ENCODE measurements at regions not wholly inside any gene's neighbourhood (a gene's known extent, or its start where the extent isn't known, plus 50 kb on each side); places are given as distances from the start of the nearest gene placed in this dataset.

DNA sequence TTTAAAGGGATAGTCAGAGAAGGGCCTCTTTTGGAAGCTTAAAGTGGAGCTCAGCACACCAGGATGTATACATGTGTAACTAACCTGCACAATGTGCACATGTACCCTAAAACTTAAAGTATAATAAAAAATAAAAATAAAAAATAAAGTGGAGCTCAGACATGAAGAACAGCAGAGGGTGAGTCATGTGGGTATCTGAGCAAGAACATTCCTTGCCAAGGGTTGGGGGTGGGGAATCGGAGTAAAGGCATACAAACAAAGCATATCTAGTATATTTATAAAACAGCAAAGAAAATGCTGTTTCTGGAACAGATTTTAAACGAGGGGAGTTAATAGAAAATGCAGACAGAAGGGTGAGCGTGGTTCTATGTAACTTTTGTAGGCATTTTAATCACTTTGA lies 562.6 kb upstream of the ANO3 start:
- Histone ChIP-seq H3K4me2 (no peak overlapping the region), H2AFZ (ENCODE audit: low read depth) (no peak overlapping the region)

DNA sequence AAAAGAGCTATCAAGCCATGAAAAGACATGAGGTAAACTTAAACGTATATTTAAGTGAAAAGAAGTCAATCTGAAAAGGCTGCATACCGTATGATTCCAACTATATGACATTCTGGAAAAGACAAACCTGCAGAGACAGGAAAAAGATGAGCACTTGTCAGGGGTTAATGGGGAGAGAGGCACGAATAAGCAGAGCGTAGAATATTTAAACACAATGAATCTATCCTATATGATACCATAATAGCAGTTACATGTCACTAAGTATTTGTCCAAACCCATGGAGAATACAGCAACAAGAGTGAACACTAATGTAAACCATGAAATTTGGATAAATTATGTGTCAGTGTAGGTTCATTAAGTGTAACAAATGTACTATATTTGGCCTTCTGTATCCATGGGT lies 560.3 kb upstream of the ANO3 start:
- Histone ChIP-seq H2AFZ (ENCODE audit: low read depth) (no peak overlapping the region), H3K4me2 (no peak overlapping the region), H4K20me1 (ENCODE audit: insufficient read depth) (no peaks in the 10 kb centered on the region), H3K36me3 (ENCODE audit: insufficient read depth) (no peaks in the 10 kb centered on the region), H3K9ac (no peak overlapping the region), H3K27ac (no peak overlapping the region), H3K27me3 (ENCODE audit: insufficient read depth, low read depth) (no peaks in the 10 kb centered on the region), H3K4me3 (IDR thresholded peaks at IDR 0.05; ENCODE audit: insufficient read depth, low read depth, low read length) (no peak overlapping the region), H3K4me1 (ENCODE audit: low read depth, poor library complexity, severe bottlenecking) (peaks cover 24% of the 10 kb centered on the region), H3K79me2 (ENCODE audit: insufficient read depth, low read depth) (no peaks in the 10 kb centered on the region)
- TF ChIP-seq, protein P1, sequence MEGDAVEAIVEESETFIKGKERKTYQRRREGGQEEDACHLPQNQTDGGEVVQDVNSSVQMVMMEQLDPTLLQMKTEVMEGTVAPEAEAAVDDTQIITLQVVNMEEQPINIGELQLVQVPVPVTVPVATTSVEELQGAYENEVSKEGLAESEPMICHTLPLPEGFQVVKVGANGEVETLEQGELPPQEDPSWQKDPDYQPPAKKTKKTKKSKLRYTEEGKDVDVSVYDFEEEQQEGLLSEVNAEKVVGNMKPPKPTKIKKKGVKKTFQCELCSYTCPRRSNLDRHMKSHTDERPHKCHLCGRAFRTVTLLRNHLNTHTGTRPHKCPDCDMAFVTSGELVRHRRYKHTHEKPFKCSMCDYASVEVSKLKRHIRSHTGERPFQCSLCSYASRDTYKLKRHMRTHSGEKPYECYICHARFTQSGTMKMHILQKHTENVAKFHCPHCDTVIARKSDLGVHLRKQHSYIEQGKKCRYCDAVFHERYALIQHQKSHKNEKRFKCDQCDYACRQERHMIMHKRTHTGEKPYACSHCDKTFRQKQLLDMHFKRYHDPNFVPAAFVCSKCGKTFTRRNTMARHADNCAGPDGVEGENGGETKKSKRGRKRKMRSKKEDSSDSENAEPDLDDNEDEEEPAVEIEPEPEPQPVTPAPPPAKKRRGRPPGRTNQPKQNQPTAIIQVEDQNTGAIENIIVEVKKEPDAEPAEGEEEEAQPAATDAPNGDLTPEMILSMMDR (conservative IDR thresholded peaks at IDR 0.05; ENCODE audit: low read depth, low read length): no peak

More for the DNA sequence above, 562.6 kb upstream of the ANO3 start:
- H3K27me3 ChIP-seq (ENCODE audit: insufficient read depth, low read depth): no peaks in the 10 kb centered on the region
- H3K9ac ChIP-seq: no peak overlapping the region
- no peaks in the 10 kb centered on the region for H3K36me3 ChIP-seq (ENCODE audit: insufficient read depth)
- peaks cover 37% of the 10 kb centered on the region for H3K4me1 ChIP-seq (ENCODE audit: low read depth, poor library complexity, severe bottlenecking)
- no peaks in the 10 kb centered on the region for H3K79me2 ChIP-seq (ENCODE audit: insufficient read depth, low read depth)
- no peak overlapping the region for H3K27ac ChIP-seq
- no peak overlapping the region for H3K4me3 ChIP-seq (IDR thresholded peaks at IDR 0.05; ENCODE audit: insufficient read depth, low read depth, low read length)
- TF ChIP-seq, protein P1 (conservative IDR thresholded peaks at IDR 0.05; ENCODE audit: low read depth, low read length): no peak
- H4K20me1 ChIP-seq (ENCODE audit: insufficient read depth): no peaks in the 10 kb centered on the region

DNA sequence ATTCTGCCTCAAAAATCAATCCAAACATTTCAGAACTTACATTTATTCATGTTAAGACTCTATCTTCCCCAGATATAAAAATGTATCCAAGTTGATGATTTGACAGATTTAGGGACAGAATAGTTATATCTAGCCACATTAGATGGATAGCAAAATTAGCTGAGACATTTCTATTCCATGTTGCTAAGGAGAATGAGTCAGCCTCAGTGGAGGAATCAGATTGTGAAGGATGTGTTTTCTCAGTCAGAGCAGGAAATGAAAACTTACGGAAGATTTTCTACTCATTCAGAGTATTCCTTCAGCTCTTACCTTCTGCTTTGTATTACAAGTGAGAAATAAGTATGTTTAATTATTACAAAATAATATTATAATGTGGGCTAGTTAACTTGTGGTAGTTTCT lies 556.3 kb upstream of the ANO3 start:
- TF ChIP-seq, protein P1 (conservative IDR thresholded peaks at IDR 0.05; ENCODE audit: low read depth, low read length): no peak
- Histone ChIP-seq H3K27me3 (ENCODE audit: insufficient read depth, low read depth) (no peaks in the 10 kb centered on the region), H3K79me2 (ENCODE audit: insufficient read depth, low read depth) (no peaks in the 10 kb centered on the region), H3K4me3 (IDR thresholded peaks at IDR 0.05; ENCODE audit: insufficient read depth, low read depth, low read length) (no peak overlapping the region), H3K27ac (no peak overlapping the region), H2AFZ (ENCODE audit: low read depth) (no peak overlapping the region), H3K4me1 (ENCODE audit: low read depth, poor library complexity, severe bottlenecking) (no peaks in the 10 kb centered on the region), H3K36me3 (ENCODE audit: insufficient read depth) (no peaks in the 10 kb centered on the region), H3K4me2 (no peak overlapping the region), H3K9ac (no peak overlapping the region), H4K20me1 (ENCODE audit: insufficient read depth) (no peaks in the 10 kb centered on the region)

DNA sequence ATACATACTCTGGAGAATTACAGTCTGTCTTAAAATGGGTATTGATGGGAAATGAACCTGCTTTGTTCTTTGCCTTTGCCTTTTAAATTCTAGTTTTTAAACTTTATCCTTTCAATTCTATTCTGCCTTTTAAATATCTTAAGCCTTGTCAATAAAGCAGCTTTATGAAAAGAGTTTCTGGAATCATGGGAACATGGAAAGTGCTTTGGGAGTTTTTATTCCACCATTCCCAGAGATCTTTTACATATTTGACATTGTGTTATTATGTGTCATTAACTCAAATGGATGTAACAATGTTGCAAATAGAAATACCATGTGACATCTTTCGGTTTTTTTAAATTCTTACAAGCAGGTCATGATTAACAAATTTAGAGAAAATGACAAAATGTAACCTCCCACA lies 555.7 kb upstream of the ANO3 start:
- H3K27ac ChIP-seq: no peak overlapping the region
- H3K4me3 ChIP-seq (IDR thresholded peaks at IDR 0.05; ENCODE audit: insufficient read depth, low read depth, low read length): no peak overlapping the region
- TF ChIP-seq, protein P1 (conservative IDR thresholded peaks at IDR 0.05; ENCODE audit: low read depth, low read length): no peak
- no peaks in the 10 kb centered on the region for H3K36me3 ChIP-seq (ENCODE audit: insufficient read depth)
- no peak overlapping the region for H2AFZ ChIP-seq (ENCODE audit: low read depth)
- no peaks in the 10 kb centered on the region for H3K79me2 ChIP-seq (ENCODE audit: insufficient read depth, low read depth)
- H4K20me1 ChIP-seq (ENCODE audit: insufficient read depth): no peaks in the 10 kb centered on the region
- H3K4me1 ChIP-seq (ENCODE audit: low read depth, poor library complexity, severe bottlenecking): no peaks in the 10 kb centered on the region
- H3K9ac ChIP-seq: no peak overlapping the region
- no peaks in the 10 kb centered on the region for H3K27me3 ChIP-seq (ENCODE audit: insufficient read depth, low read depth)
- no peak overlapping the region for H3K4me2 ChIP-seq

Measured in KMS-11 (cell line).